ENCODE measurements at regions not wholly inside any gene's neighbourhood (a gene's known extent, or its start where the extent isn't known, plus 50 kb on each side); places are given as distances from the start of the nearest gene placed in this dataset.
"Not testable (repeated sequence)": the region's sequence is repeated elsewhere in the genome, so short reads cannot be mapped to it uniquely, and the experiment has no call there.

DNA sequence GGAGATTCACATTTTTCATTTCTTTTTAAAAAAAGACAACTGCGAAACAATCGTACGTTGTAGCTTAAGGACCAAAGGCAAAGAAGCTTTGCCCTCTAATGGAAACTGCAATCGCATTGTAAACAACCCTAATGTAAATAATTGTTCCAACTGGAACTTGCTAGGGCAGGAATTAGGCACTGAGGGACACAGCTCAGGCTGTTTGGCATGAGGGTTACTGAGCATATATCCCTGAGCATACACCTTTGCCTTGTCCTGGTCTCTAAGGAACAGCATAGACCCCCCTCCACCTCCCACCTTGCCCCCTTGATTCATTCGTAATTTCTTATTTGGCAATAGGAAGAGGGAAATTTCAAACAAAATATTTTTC, 396.4 kb downstream of the LNPK start:
- TF ChIP-seq, protein P1, sequence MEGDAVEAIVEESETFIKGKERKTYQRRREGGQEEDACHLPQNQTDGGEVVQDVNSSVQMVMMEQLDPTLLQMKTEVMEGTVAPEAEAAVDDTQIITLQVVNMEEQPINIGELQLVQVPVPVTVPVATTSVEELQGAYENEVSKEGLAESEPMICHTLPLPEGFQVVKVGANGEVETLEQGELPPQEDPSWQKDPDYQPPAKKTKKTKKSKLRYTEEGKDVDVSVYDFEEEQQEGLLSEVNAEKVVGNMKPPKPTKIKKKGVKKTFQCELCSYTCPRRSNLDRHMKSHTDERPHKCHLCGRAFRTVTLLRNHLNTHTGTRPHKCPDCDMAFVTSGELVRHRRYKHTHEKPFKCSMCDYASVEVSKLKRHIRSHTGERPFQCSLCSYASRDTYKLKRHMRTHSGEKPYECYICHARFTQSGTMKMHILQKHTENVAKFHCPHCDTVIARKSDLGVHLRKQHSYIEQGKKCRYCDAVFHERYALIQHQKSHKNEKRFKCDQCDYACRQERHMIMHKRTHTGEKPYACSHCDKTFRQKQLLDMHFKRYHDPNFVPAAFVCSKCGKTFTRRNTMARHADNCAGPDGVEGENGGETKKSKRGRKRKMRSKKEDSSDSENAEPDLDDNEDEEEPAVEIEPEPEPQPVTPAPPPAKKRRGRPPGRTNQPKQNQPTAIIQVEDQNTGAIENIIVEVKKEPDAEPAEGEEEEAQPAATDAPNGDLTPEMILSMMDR (IDR thresholded peaks at IDR 0.05; ENCODE audit: low read depth, low read length), result no peak
- no peak overlapping the region for H3K4me3 ChIP-seq (ENCODE audit: low read depth, low read length)

DNA sequence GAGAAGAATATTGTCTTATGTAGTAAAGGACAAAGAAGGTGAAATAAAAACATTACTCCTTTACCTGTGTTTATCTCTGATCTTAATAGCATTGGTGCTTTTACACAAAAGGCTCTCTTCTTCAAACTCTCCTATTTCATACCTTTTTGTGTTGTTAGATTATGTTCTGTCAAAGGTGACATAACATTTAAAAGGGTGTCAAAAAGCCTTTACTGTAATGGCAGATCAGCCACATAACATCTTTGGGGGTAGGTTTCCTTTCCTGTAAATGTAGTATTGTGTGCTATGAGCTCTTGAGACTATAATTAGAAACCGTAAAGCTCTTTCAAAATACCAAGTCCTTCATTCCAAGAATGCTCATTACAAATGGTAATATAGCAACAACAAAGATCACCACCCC, 400.1 kb downstream of the LNPK start:
- TF ChIP-seq, protein P1 (IDR thresholded peaks at IDR 0.05; ENCODE audit: low read depth, low read length), result no peak
- H3K4me3 ChIP-seq (ENCODE audit: low read depth, low read length), result no peak overlapping the region

DNA sequence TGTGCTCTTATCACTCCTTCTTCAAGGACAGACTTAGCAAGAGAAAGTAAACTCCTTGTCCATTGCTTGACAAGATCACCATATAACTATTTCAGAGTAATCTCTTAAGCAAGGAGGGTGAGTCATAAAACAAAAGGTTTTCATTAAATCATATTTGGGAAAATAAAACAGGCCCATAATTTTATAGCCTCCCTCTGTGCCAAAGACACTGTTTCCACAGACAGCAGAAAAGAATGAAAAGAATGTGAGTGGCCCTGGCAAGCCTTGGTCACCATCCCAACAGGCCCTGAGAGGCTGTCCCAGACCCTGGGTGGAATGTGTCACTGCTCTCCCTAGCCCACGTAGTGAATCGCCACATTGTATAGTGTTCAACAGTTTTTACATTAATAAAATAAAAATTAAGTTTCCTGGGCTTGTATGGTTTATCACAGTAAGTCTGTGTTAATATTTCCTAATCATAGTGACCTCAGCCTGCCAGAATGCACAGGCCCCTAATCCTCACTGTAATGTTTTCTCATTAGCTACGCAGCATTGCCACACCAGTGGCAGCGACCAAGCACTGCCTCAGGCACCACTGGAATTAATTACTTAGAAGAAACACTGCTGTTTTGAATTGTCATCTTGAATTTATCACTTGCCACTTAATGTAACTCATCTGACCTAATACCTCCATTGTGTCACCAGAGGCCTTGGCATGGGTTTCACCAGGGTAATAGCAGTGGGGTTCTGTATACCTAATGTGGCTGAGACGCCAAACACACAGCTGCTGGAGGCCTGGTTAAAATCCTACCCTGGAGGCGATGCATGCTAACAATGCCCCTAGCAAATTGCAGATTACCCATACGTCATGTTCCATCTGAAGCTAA, 401.9 kb downstream of the LNPK start:
- TF ChIP-seq, protein P1 (IDR thresholded peaks at IDR 0.05; ENCODE audit: low read depth, low read length), result no peak
- H3K4me3 ChIP-seq (ENCODE audit: low read depth, low read length), result no peak overlapping the region

DNA sequence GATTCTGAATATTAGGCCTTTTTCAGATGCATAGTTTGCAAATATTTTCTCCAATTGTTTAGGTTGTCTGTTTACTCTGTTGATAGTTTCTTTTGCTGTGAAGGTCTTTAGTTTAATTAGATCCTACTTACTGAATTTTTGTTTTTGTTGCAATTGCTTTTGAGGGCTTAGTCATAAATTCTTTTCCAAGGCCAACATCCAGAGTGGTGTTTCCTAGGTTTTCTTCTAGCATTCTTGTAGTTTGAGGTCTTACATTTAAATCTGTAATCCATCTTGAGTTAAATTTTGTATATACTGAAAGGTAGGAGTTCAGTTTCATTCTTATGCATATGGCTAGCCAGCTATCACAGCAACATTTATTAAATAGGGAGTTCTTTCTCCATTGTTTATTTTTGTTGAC, 404.8 kb downstream of the LNPK start:
- no peak overlapping the region for H3K4me3 ChIP-seq (ENCODE audit: low read depth, low read length)
- TF ChIP-seq, protein P1 (IDR thresholded peaks at IDR 0.05; ENCODE audit: low read depth, low read length), result no peak

DNA sequence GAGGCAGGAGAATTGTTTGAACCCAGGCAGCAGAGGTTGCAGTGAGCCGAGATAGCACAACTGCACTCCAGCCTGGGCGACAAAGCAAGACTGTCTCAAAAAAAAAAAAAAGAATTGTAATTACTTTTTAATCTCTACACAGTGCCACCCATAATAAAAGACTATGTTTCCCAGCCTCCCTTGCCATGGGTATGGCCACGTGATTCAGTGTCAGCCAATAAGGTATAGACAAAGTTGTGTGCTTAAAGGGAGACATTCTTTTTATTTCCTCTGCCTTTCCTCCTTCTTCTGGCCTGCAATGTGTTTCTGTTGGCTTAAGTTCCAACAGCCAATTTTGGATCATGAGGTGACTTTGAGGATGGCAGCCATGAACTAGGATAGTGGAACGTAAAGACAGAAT, 406.9 kb downstream of the LNPK start:
- TF ChIP-seq, protein P1 (IDR thresholded peaks at IDR 0.05; ENCODE audit: low read depth, low read length), result no peak
- H3K4me3 ChIP-seq (ENCODE audit: low read depth, low read length), result no peak overlapping the region

DNA sequence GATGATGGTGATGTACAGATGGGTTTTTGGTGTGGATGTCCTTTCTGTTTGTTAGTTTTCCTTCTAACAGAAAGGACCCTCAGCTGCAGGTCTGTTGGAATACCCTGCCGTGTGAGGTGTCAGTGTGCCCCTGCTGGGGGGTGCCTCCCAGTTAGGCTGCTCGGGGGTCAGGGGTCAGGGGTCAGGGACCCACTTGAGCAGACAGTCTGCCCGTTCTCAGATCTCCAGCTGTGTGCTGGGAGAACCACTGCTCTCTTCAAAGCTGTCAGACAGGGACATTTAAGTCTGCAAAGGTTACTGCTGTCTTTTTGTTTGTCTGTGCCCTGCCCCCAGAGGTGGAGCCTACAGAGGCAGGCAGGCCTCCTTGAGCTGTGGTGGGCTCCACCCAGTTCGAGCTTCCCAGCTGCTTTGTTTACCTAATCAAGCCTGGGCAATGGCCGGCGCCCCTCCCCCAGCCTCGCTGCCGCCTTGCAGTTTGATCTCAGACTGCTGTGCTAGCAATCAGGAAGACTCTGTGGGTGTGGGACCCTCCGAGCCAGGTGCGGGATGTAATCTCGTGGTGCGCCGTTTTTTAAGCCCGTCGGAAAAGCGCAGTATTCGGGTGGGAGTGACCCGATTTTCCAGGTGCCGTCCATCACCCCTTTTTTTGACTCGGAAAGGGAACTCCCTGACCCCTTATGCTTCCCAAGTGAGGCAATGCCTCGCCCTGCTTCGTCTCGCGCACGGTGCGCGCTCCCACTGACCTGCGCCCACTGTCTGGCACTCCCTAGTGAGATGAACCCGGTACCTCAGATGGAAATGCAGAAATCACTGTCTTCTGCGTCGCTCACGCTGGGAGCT, 408.2 kb downstream of the LNPK start:
- H3K4me3 ChIP-seq (ENCODE audit: low read depth, low read length), result not testable (repeated sequence)

DNA sequence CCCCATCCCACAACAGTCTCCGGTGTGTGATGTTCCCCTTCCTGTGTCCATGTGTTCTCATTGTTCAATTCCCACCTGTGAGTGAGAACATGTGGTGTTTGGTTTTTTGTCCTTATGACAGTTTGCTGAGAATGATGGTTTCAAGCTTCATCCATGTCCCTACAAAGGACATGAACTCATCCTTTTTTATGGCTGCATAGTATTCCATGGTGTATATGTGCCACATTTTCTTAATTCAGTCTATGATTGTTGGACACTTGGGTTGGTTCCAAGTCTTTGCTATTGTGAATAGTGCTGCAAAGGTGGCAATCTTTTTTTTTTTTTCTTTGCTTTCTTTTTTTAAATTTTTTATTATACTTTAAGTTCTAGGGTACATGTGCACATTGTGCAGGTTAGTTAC, 406.7 kb upstream of the ATP5MC3 start:
- not testable (repeated sequence) for H3K4me3 ChIP-seq (ENCODE audit: low read depth, low read length)

DNA sequence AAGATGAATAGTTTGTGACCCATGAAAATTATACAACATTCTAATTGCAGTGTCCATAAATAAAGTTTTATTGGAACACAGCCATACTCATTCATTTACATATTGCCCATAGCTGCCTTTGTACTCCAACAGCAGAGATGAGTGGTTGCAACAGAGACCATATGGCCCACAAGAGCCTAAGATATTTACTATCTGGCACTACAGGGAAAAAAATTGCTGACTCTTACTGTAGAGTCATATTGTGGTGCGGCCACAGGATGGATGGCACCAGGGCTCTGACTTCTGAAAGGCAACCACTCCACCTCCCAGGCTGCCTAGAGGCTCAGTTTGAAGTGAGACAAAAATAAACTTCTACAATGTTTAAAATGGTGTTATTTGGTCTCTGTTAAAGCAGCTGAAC, 404.0 kb upstream of the ATP5MC3 start:
- H3K4me3 ChIP-seq (ENCODE audit: low read depth, low read length), result no peak overlapping the region
- TF ChIP-seq, protein P1 (IDR thresholded peaks at IDR 0.05; ENCODE audit: low read depth, low read length), result no peak
